Hippocampal formation (tissue), 2 donors: ENCODE measurements at regions not wholly inside any gene's neighbourhood (a gene's known extent, or its start where the extent isn't known, plus 50 kb on each side); places are given as distances from the start of the nearest gene placed in this dataset.

Experiments
- DNase-seq, 2 donors: peaks; one replicate each; lab custom pipeline; 2025; lab: John Stamatoyannopoulos, UW

DNA sequence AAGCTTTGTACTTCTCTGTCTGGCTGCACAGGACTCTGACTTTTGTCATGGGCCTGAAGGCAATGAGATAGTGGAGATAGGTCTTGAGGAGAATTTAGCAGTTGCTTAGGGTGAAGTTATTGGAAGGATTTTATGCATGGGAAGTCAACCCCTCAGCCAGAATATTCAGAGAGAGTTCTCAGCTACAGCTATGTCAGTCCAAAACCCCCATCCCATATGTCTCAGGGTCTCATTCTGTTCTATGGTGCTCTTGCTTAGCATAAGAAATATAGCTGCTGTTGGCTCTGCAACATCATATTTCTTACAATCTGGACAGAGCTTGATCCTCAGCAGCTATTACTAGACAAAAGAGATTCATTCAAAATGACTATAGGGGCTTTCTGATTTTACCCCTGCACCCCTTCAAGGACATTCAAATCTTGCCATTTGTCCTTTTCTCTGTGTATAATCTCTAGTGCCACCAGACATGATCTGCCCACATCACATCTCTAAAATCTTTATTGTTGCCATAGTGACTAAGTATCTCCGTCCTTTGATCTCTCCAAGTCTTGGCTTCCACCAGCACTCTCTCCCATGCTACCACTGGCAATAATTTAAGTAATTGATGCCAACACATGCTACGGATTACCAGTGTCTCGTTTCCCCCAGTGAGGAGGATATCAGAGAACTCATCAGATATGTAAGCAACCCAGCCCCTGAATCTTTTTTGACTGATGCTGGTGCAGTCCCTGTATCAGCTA is 327.1 kb upstream of the ISX start:
- no peak for DNase-seq

GRCh38 chr22:34743110-34743751 is 322.7 kb upstream of the ISX start:
- no peak for DNase-seq

- DNase-seq = no peak
These were observed 305.5 kb upstream of the ISX start for GRCh38 chr22:34760276-34761008.

DNA sequence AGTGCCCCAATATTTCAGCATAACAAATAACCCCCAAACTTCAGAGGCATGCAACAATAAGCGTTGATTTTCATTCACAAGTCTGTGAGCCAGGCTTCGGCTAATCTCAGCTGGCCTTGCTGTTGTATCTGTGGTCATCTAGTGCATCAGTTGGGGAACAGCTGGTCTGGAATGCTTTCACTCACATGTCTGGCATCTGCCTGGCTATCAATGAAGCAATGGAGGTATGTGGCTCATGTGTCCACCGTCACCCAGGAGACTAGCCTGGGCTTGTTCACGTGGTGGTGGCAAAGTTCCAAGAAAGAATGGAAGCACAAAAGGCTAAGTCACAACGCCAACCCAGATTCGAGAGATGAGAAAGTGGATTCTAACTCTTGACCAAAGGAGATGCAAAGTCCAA is 304.8 kb upstream of the ISX start:
- DNase-seq = no peak

DNA sequence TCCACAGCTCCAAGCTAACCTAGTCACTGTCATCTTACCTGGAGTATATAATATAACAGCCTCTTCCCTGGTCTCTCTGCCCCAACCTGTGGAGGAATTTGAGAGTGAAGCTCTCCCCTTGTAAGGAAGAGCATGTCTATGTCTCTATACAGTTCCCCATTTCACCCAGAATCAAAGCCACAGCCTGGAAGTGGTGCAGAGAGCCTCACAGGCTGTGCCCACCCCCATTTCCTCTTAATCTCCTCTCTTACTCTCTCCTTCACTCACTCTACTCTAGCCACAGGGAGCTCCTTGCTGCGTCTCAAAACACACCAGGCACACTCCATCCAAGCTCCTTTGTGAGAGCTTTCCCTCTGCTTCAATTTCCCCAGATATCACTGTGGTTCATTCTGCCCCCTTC is 302.5 kb upstream of the ISX start:
- DNase-seq = no peak

DNA sequence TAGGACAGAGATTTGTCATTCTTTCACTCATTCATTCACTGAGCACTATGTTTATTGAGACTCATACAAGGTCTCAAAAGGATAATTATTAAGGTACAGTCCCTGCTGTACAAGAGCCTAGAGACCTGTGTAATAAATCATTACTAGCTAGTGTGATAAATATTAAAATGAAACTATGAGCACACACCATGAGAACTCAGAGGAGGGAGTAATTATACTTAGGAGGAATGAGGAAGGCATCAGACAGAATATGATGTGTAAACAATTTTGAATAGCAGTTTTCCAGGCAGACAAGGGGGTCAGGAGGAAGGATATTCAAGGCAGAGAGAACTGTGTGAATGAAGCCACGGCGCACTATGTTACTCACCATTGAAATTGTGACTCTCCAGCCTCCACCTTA is 300.8 kb upstream of the ISX start:
- DNase-seq = no peak

DNA sequence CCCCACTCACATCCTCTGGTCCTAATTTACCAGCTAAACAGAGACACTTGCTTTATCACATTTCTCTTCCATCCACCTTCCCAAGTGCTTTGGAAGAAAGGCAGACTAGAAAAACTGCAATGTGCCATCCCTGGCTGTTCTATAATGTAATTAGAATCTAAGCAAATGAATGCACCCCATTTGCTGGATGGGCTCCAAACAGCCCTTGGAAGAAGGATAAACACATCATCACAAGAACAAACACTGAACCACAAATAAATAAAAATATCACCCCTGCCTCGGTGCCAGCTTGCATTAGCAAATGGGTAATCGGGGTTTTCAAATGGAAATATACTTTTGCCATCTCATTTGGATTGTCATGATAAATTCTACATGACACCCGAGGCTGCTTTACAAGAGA is 296.6 kb upstream of the ISX start:
- DNase-seq = no peak

- DNase-seq = no peak
These were observed 289.1 kb upstream of the ISX start for GRCh38 chr22:34776817-34777216.

GRCh38 chr22:34781681-34782080 is 284.3 kb upstream of the ISX start:
- no peak for DNase-seq

DNA sequence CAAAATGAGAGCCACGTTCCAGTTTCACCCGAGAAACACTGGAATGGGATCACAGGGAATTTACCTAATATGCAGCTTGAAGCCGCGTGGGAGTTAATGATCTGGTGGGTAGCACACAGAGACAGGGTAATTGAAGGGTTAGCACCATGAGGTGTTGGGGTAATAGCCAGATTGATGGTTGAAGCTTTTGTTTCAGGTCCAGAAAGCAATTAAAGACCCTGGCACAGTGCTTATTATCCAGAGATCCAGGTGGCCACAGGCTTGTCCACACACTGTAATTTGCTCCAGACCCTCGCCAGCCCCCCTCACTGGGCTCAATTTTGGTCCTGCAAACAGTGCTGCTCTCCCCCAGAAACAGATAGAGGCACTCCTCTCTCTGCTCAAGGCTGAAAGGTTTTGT is 282.5 kb upstream of the ISX start:
- no peak for DNase-seq

GRCh38 chr22:34784056-34784455 is 281.9 kb upstream of the ISX start:
- no peak for DNase-seq

GRCh38 chr22:34797826-34798225 is 268.1 kb upstream of the ISX start:
- no peak for DNase-seq

DNA sequence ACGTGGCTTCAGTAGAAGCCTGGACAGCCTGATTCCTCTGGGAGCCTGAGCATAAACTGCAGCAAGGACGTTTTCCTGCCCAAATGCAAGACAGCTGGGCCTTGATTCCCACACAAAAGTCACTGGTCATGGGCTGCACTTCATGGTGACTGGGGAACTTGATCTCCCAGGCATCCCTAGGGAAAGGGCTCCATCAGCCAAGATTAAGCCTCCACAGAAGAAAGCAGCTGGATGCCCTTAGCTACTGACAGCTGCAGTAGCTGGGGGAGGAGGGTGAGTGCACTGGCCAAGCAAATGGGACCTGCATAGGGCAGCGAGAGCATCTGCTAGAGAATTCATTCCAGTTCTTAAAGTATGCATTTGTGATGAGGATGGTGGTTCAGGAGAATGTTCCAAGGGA is 267.4 kb upstream of the ISX start:
- DNase-seq = no peak

DNA sequence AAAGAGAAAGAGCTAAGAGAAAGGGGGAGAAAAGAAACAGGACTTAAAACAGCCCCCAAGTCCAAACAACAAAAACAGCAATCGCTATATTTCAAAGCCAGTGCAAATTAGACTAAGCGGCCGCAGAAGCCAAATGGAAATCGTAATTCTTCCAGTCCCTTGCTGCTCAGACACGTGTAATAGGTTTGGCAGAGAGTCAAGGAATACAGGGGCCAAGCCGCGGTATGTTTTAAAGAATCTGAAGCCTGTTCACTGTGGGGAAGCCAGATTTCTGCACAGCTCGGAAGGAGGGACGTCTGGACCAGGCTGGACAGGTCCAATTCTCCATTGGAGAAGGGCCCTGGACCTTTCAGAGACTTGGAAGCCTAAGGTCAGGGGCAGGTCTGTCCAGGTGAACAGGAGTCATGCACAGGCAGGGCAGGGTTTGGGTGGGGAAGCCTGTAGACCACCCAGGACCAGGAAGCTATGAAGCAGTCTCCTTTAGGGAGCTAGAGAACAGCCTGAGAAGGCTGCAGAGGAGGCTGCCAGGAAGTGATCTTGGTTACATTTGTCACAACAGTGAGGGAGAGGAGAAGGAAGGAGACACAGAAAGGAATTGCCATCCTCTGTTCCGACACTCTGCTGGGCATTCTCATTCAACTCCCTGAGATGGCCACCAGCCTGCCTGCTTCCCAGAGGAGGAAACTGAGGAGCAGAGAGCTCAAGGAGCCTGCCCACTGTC is 265.5 kb upstream of the ISX start:
- DNase-seq = no peak

DNA sequence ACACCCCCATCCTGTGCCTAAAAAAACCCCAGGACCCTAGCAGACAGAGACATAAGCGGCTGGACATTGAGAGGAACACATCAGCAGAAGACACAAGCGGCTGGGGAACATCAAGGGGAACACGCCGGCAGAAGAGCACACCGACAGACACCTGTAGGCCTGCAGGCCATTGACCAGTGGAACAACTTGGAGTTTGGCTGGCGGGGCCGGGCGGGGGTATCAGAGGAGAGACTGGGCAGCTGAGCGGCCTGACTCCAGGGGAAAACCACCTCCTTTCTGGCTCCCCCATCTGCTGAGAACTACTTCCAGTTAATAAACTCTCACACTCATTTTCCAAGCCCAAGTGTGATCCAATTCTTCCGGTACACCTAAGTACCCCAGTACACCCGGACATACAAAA is 264.7 kb upstream of the ISX start:
- DNase-seq = no peak

DNA sequence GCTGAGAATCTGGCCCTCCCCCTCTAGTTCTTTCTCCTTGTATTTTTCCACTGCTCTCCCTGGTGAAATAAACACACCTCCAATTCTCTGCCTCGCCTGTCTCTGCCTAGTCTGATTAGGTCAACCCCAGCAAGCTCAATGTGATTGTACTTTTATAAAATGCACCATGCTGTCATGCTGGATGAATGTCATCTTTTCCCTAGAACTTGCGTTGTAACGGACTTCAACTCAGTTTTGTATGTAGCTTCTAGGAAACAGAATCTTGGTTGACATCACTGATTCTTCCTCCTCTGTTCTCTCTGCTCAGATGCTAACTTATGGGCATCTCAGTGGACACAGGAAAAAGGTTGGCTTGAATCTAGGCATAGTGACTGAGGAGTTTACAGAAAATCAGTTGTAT is 261.9 kb upstream of the ISX start:
- no peak for DNase-seq

DNA sequence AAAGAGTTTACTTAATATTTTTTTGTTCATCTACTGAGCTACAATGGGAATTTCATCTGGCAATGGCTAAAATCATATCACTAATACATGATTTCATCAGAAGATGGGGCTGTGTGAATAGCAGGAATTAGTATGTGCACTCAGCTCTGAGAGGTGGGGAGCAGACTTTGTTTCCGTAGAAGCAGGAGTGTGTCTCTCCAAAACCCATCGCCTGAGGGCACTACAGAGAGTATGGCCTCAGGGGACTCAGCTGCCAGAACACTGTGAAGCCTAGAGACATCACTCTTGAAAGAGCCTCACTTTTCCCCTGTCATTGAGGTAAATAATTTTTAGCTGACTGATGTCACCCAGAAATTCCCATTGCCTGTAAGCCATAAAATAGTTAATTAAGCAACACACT is 261.4 kb upstream of the ISX start:
- DNase-seq = no peak

DNA sequence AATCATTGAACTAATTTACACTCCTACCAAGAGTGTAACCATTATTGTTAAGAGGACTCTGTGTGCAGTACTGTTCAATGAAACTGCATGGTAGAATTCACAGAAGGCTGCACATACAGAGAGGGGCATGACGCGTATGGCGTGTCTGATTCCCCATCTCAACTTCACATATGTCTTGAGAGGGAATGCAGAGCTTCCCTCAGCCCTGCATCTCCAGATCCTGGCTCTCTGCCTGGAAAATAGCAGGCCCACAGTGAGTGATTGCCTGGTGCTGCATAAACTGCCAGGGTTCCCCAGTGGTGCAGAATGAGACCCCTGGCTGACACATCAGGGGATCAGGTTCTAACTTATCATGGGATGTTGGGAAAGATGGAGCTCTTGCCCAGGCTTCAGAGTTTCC is 260.2 kb upstream of the ISX start:
- DNase-seq = no peak

- no peak for DNase-seq
These were observed 257.3 kb upstream of the ISX start for GRCh38 chr22:34808618-34809017.

GRCh38 chr22:34812631-34813030 is 253.3 kb upstream of the ISX start:
- no peak for DNase-seq

- no peak for DNase-seq
These were observed 251.5 kb upstream of the ISX start for GRCh38 chr22:34814260-34815025.

DNA sequence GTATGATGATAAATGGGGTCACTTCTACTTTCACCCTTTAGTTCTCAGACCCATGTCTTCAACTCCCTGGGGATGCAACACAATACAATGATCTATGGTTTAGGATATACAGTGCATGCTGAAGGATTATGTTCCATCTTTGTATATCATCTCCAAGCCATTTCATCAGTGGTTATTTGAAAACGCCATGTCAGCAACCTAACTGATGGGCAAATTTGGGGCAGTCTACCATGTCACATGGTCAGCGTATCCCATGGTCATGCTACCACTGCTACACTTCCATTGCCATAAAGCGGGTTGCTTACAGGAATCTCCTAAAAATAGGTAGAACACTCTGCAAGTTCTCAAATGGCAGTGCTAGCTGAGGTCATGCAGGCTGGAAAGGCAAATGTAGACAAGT is 236.5 kb upstream of the ISX start:
- no peak for DNase-seq
